GM12878 (cell line): ENCODE measurements at regions not wholly inside any gene's neighbourhood (a gene's known extent, or its start where the extent isn't known, plus 50 kb on each side); places are given as distances from the start of the nearest gene placed in this dataset.

Experiments used
- ATAC-seq: fragments of 200-7000 bp; cut with Tn5 transposase; 3 replicates; pipeline ENCODE4 v1.9.1; 2020; ENCODE audit warnings: mild to moderate bottlenecking, moderate library complexity
- BruUV-seq: library from RNA; stranded (reverse); fragments of 400-500 nt; replicated peaks from 2 replicates; lab custom pipeline; 2021; lab: Mats Ljungman, UMichigan
- CTCF ChIA-PET: fragments of 300-600 bp; sonication (Branson Sonifier 250); formaldehyde crosslinking; extraction: SDS; loops from one replicate; lab custom pipeline; 2021; ENCODE audit warnings: inconsistent platforms; lab: Yijun Ruan, JAX
- POLR2A ChIA-PET: fragments of 350-600 bp; formaldehyde crosslinking; extraction: SDS; loops from one replicate; lab custom pipeline; 2021; ENCODE audit warnings: inconsistent platforms; lab: Charles Lee
- RAD21 ChIA-PET: fragments of 300-600 bp; sonication (Branson Sonifier 250); formaldehyde crosslinking; loops from one replicate; lab custom pipeline; 2023; ENCODE audit warnings: antibody characterized with exemption; ENCODE audit not compliant: unreplicated experiment; lab: Charles Lee
- SMC1A ChIA-PET: fragments of 300-600 bp; sonication (Branson Sonifier 250); formaldehyde crosslinking; loops from one replicate; lab custom pipeline; 2023; ENCODE audit not compliant: unreplicated experiment, uncharacterized antibody; lab: Charles Lee
- DNase-seq: peaks from one replicate; pipeline ENCODE4 v3.0.0-alpha.2; 2011; ENCODE audit warnings: low read depth, low spot score
- FAIRE-seq: peaks from 3 replicates; lab custom pipeline; 2011; peaks lifted over from hg19 to GRCh38; lab: Jason Lieb, UNC
- H2AFZ ChIP-seq: 2 replicates; pipeline ENCODE4 v1.6.0; 2011; ENCODE audit warnings: low read depth, low read length, control low read depth; ENCODE audit not compliant: control insufficient read depth
- H3K27ac ChIP-seq: 2 replicates; pipeline ENCODE4 v1.5.1; 2011; ENCODE audit warnings: control low read depth; ENCODE audit not compliant: control insufficient read depth, insufficient read depth
- H3K27me3 ChIP-seq, 2 experiments: replicated peaks in 1 of 2; 2 replicates each; pipeline versions ENCODE4 v1.6.0 to v1.6.1; 2011; ENCODE audit warnings: low read length in 1 of 2; ENCODE audit not compliant: control insufficient read depth in 2 of 2, insufficient read depth in 2 of 2
- H3K36me3 ChIP-seq, 2 experiments: 2 replicates each; pipeline ENCODE4 v1.5.1; 2011; ENCODE audit warnings: low read length in 1 of 2; ENCODE audit not compliant: control insufficient read depth in 2 of 2, insufficient read depth in 2 of 2
- H3K4me1 ChIP-seq: 2 replicates; pipeline ENCODE4 v1.6.1; 2011; ENCODE audit warnings: mild to moderate bottlenecking, low read length, moderate library complexity, mixed read lengths; ENCODE audit not compliant: control insufficient read depth, insufficient read depth
- H3K4me2 ChIP-seq: 2 replicates; pipeline ENCODE4 v1.6.0; 2011; ENCODE audit warnings: control low read depth; ENCODE audit not compliant: control insufficient read depth, insufficient read depth
- H3K4me3 ChIP-seq: fragments of 200-600 bp; sonication (generic); 2 replicates; pipeline ENCODE4 v1.5.1; 2016
- H3K79me2 ChIP-seq: 2 replicates; pipeline ENCODE4 v1.6.0; 2011; ENCODE audit warnings: low read length; ENCODE audit not compliant: control insufficient read depth, insufficient read depth
- H3K9ac ChIP-seq: 2 replicates; pipeline ENCODE4 v1.8.0; 2011; ENCODE audit warnings: low read length, control low read depth, mixed read lengths; ENCODE audit not compliant: control insufficient read depth, insufficient read depth
- H3K9me3 ChIP-seq: replicated peaks from 3 replicates; pipeline ENCODE4 v1.5.1; 2011; ENCODE audit warnings: mild to moderate bottlenecking, low read length; ENCODE audit not compliant: control insufficient read depth, insufficient read depth
- H4K20me1 ChIP-seq: 2 replicates; pipeline ENCODE4 v1.6.0; 2011; ENCODE audit not compliant: control insufficient read depth, insufficient read depth
- ASH2L ChIP-seq: fragments of 300-600, 200-600 bp; sonication (generic); IDR thresholded peaks from 2 replicates; pipeline ENCODE4 v1.6.1; 2017; ENCODE audit warnings: low read depth, mild to moderate bottlenecking, borderline replicate concordance
- CBFB ChIP-seq: IDR thresholded peaks from 2 replicates; pipeline ENCODE4 v1.6.1; 2016; ENCODE audit warnings: antibody characterized with exemption, low read depth
- FOXK2 ChIP-seq: fragments of 450-650 bp; IDR thresholded peaks from 2 replicates; pipeline ENCODE4 v1.6.1; 2017; ENCODE audit warnings: mild to moderate bottlenecking, moderate library complexity
- IKZF1 ChIP-seq: fragments of 450-650 bp; conservative IDR thresholded peaks from 2 replicates; pipeline ENCODE4 v1.6.1; 2017; ENCODE audit warnings: antibody characterized with exemption, mild to moderate bottlenecking
- JUNB ChIP-seq: IDR thresholded peaks from 2 replicates; pipeline ENCODE4 v1.6.1; 2016; ENCODE audit warnings: antibody characterized with exemption, mild to moderate bottlenecking
- KDM1A ChIP-seq: fragments of 200-600 bp; sonication (generic); IDR thresholded peaks from 2 replicates; pipeline ENCODE4 v1.6.1; 2016; ENCODE audit warnings: borderline replicate concordance
- NFYB ChIP-seq: IDR thresholded peaks from 2 replicates; pipeline ENCODE4 v1.6.1; 2011; ENCODE audit warnings: low read depth, mild to moderate bottlenecking, low read length, improper control_type of control experiment, moderate library complexity; ENCODE audit not compliant: insufficient read depth
- NR2C1 ChIP-seq: fragments of 450-650 bp; IDR thresholded peaks from 2 replicates; pipeline ENCODE4 v1.6.1; 2017; ENCODE audit warnings: antibody characterized with exemption, mild to moderate bottlenecking, moderate library complexity
- PAX8 ChIP-seq: fragments of 450-650 bp; IDR thresholded peaks from 2 replicates; pipeline ENCODE4 v1.6.1; 2017; ENCODE audit warnings: mild to moderate bottlenecking, moderate library complexity
- REST ChIP-seq: IDR thresholded peaks from 2 replicates; pipeline ENCODE4 v1.6.1; 2012; ENCODE audit warnings: mild to moderate bottlenecking, low read depth, low read length
- RUNX3 ChIP-seq: IDR thresholded peaks from 2 replicates; pipeline ENCODE4 v1.6.1; 2012; ENCODE audit warnings: low read length, inconsistent platforms
- SMARCA5 ChIP-seq: fragments of 450-650 bp; IDR thresholded peaks from 2 replicates; pipeline ENCODE4 v1.6.1; 2017; ENCODE audit warnings: mild to moderate bottlenecking
- TAF1 ChIP-seq: IDR thresholded peaks from 2 replicates; pipeline ENCODE4 v1.6.1; 2011; ENCODE audit warnings: mild to moderate bottlenecking, low read depth, low read length, borderline replicate concordance
- ZBED1 ChIP-seq: IDR thresholded peaks from 2 replicates; pipeline ENCODE4 v1.6.1; 2016; ENCODE audit warnings: borderline replicate concordance
- WGBS: methylation state at CpG from one replicate; pipeline ENCODE4 v1.1.6; 2016; ENCODE audit warnings: low lambda C conversion rate; ENCODE audit not compliant: insufficient replicate concordance, insufficient coverage; ENCODE audit errors: missing lambda C conversion rate; 5-methylcytosine and 5-hydroxymethylcytosine counted together
- in situ Hi-C: fragments of 300-500 bp; cut with MboI; formaldehyde crosslinking; loops from 9 replicates; pipeline ENCODE4 v1.14.3; 2018; ENCODE audit warnings: mixed read lengths
- intact Hi-C: fragments of 100-400 bp; cut with micrococcal nuclease; formaldehyde crosslinking; loops from one replicate; pipeline ENCODE4 v1.14.2; 2022; ENCODE audit not compliant: unreplicated experiment
- TF ChIP-seq, protein P1 (sequence below): fragments of 450-650 bp; IDR thresholded peaks from 2 replicates; pipeline ENCODE4 v1.6.1; 2018; ENCODE audit warnings: borderline replicate concordance, mild to moderate bottlenecking; ENCODE audit not compliant: partially characterized antibody

- no peak for TF ChIP-seq SMARCA5
- no peak for TF ChIP-seq CBFB
These were observed 66.9 kb downstream of the DLL1 start (continued) for GRCh38 chr6:170223718-170224693.

DNA sequence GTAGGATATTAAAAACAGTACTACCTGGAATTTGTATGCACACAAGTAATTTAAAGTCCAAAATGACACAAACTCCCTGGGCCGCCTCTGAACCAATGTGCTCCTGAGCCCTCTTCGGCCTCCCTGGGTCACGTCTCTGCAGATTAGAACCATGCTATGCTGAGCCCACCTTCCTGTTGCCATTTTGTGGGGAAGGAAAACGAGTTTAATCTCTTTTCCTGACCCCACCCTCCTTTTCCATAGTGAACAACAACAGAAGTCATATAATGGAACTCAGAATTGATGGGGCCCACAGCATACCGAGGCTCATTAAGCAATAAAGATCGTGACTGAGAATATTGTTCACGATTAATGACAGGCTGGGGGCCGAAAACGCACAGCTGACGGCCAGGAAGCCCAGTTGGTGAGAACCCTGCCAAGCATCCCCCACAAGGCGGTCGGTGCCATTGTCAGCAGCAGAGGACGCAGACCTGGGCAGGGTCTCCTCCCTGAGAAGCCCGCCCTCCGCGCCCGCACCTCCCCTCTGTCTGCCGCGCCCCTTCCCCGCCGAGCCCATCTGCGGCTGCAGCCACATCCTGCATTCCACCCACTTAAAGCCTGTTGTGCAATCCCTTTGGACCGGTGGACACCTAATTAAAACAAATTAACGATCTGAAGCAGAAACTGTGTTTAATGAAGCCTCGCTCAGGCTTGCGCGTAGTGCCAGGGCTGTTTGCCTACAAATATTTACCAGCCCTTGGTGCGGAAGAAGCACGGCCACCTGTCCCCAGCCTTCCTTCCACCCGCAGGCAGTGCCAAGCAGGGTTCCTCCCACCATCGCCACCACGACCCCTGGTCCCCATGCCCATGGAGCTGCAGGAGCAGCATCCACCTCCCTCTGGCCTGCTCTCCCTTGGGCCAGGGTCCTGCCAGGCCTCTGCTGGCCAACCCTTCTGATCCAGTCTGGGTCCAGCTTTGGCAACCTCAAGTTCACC is 68.1 kb downstream of the DLL1 start:
- intact Hi-C loops (no loop called here), in situ Hi-C loops (no loop called here)
- no peaks in the 10 kb centered on the region for H3K79me2 ChIP-seq
- no TSS peak for BruUV-seq
- CTCF ChIA-PET = no interaction called here
- no peak overlapping the region for H3K27ac ChIP-seq
- POLR2A ChIA-PET = no interaction called here
- DNase-seq (no peak), FAIRE-seq (no peak), ATAC-seq (no peak)
- 49% methylated on average over 25 of the region's 32 CpGs for WGBS
- no peaks in the 10 kb centered on the region for H3K36me3 ChIP-seq
- SMC1A ChIA-PET = no interaction called here
- no peak overlapping the region for H3K9ac ChIP-seq
- H2AFZ ChIP-seq = no peak overlapping the region
- RAD21 ChIA-PET = no interaction called here
- H4K20me1 ChIP-seq = 0 out of 2 replicates have a peak, but pooled peaks cover 2% of the 10 kb centered on the region
- no peaks in the 10 kb centered on the region for H3K9me3 ChIP-seq
- no peaks in the 10 kb centered on the region for H3K27me3 ChIP-seq
- no peak overlapping the region for H3K4me3 ChIP-seq
- H3K4me2 ChIP-seq = no peak overlapping the region
- no peaks in the 10 kb centered on the region for H3K4me1 ChIP-seq
- TF ChIP-seq ASH2L = no peak
- no peak for TF ChIP-seq ZBED1
- no peak for TF ChIP-seq REST
- no peak for TF ChIP-seq PAX8
- no peak for TF ChIP-seq KDM1A
- no peak for TF ChIP-seq TAF1
- no peak for TF ChIP-seq NFYB
- TF ChIP-seq, protein P1, sequence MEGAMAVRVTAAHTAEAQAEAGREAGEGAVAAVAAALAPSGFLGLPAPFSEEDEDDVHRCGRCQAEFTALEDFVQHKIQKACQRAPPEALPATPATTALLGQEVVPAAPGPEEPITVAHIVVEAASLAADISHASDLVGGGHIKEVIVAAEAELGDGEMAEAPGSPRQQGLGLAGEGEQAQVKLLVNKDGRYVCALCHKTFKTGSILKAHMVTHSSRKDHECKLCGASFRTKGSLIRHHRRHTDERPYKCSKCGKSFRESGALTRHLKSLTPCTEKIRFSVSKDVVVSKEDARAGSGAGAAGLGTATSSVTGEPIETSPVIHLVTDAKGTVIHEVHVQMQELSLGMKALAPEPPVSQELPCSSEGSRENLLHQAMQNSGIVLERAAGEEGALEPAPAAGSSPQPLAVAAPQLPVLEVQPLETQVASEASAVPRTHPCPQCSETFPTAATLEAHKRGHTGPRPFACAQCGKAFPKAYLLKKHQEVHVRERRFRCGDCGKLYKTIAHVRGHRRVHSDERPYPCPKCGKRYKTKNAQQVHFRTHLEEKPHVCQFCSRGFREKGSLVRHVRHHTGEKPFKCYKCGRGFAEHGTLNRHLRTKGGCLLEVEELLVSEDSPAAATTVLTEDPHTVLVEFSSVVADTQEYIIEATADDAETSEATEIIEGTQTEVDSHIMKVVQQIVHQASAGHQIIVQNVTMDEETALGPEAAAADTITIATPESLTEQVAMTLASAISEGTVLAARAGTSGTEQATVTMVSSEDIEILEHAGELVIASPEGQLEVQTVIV = no peak
- TF ChIP-seq IKZF1 = no peak
- TF ChIP-seq FOXK2 = no peak
- no peak for TF ChIP-seq NR2C1
- TF ChIP-seq JUNB = no peak
- TF ChIP-seq RUNX3 = no peak
